ENCODE measurements at regions not wholly inside any gene's neighbourhood (a gene's known extent, or its start where the extent isn't known, plus 50 kb on each side); places are given as distances from the start of the nearest gene placed in this dataset.

GRCh38 chr6:164419099-164419498 is 890.3 kb downstream of the C6orf118 start:
- DNase-seq: no peak

GRCh38 chr6:164418262-164418588 is 891.2 kb downstream of the C6orf118 start:
- DNase-seq: no peak

- DNase-seq: no peak
Observed at GRCh38 chr6:164417537-164418261, 891.7 kb downstream of the C6orf118 start.

- no peak for DNase-seq
Observed at GRCh38 chr6:164415832-164416563, 893.4 kb downstream of the C6orf118 start.

GRCh38 chr6:164414695-164415094 is 894.7 kb downstream of the C6orf118 start:
- no peak for DNase-seq

GRCh38 chr6:164412566-164412965 is 896.8 kb downstream of the C6orf118 start:
- DNase-seq: no peak

- no peak for DNase-seq
Observed at GRCh38 chr6:164410017-164410416, 899.4 kb downstream of the C6orf118 start.

GRCh38 chr6:164409309-164410009 is 899.9 kb downstream of the C6orf118 start:
- DNase-seq: no peak

GRCh38 chr6:164408868-164409267 is 900.5 kb downstream of the C6orf118 start:
- no peak for DNase-seq

- DNase-seq: no peak
Observed at GRCh38 chr6:164404812-164405488, 904.5 kb downstream of the C6orf118 start.

- DNase-seq: no peak
Observed at GRCh38 chr6:164401871-164402270, 907.5 kb downstream of the C6orf118 start.

GRCh38 chr6:164398647-164399046 is 910.8 kb downstream of the C6orf118 start:
- DNase-seq: no peak

- DNase-seq: no peak
Observed at GRCh38 chr6:164396071-164397047, 913.0 kb downstream of the C6orf118 start.

GRCh38 chr6:164379795-164380194 is 929.6 kb downstream of the C6orf118 start:
- no peak for DNase-seq

- DNase-seq: no peak
Observed at GRCh38 chr6:164378330-164378729, 931.1 kb downstream of the C6orf118 start.

- no peak for DNase-seq
Observed at GRCh38 chr6:164377348-164377918, 932.0 kb downstream of the C6orf118 start.

GRCh38 chr6:164370773-164371172 is 938.6 kb downstream of the C6orf118 start:
- DNase-seq: no peak

- DNase-seq: no peak
Observed at GRCh38 chr6:164359441-164359840, 944.9 kb downstream of the QKI start.

GRCh38 chr6:164359036-164359435 is 944.5 kb downstream of the QKI start:
- DNase-seq: no peak

GRCh38 chr6:164356814-164357213 is 942.3 kb downstream of the QKI start:
- no peak for DNase-seq

- no peak for DNase-seq
Observed at GRCh38 chr6:164347455-164347854, 932.9 kb downstream of the QKI start.

- DNase-seq: no peak
Observed at GRCh38 chr6:164346631-164347030, 932.1 kb downstream of the QKI start.
